Astrocyte (in vitro differentiated cells and primary cell): ENCODE measurements at regions not wholly inside any gene's neighbourhood (a gene's known extent, or its start where the extent isn't known, plus 50 kb on each side); places are given as distances from the start of the nearest gene placed in this dataset.

Experiments used
- DNase-seq: peaks from one replicate; pipeline ENCODE4 v3.0.0-alpha.2; 2010; ENCODE audit warnings: low read depth
- FAIRE-seq: peaks from 2 replicates; lab custom pipeline; 2011; peaks lifted over from hg19 to GRCh38; lab: Jason Lieb, UNC
- H2AFZ ChIP-seq: 2 replicates; pipeline ENCODE4 v1.6.0; 2012; ENCODE audit warnings: low read depth, low read length, inconsistent platforms
- H3K27ac ChIP-seq: 2 replicates; pipeline ENCODE4 v1.5.1; 2011; ENCODE audit warnings: low read depth, low read length, inconsistent platforms
- H3K27me3 ChIP-seq: 2 replicates; pipeline ENCODE4 v1.6.0; 2011; ENCODE audit warnings: low read length, inconsistent platforms; ENCODE audit not compliant: insufficient read depth
- H3K36me3 ChIP-seq: 2 replicates; pipeline ENCODE4 v1.5.1; 2011; ENCODE audit warnings: low read length, inconsistent platforms; ENCODE audit not compliant: insufficient read depth
- H3K4me1 ChIP-seq: 2 replicates; pipeline ENCODE4 v1.5.1; 2011; ENCODE audit warnings: low read length, inconsistent platforms; ENCODE audit not compliant: insufficient read depth
- H3K4me2 ChIP-seq: 2 replicates; pipeline ENCODE4 v1.6.0; 2012; ENCODE audit warnings: low read length, inconsistent platforms
- H3K4me3 ChIP-seq: 2 replicates; pipeline ENCODE4 v1.5.1; 2011; ENCODE audit warnings: low read depth, mild to moderate bottlenecking, low read length, inconsistent platforms; ENCODE audit not compliant: insufficient read depth
- H3K79me2 ChIP-seq: 2 replicates; pipeline ENCODE4 v1.6.0; 2012; ENCODE audit warnings: mild to moderate bottlenecking, low read length, inconsistent platforms; ENCODE audit not compliant: insufficient read depth
- H3K9ac ChIP-seq: 2 replicates; pipeline ENCODE4 v1.6.0; 2012; ENCODE audit warnings: mild to moderate bottlenecking, low read length, inconsistent platforms
- H3K9me3 ChIP-seq: 2 replicates; pipeline ENCODE4 v1.5.1; 2012; ENCODE audit warnings: low read depth, mild to moderate bottlenecking, low read length, inconsistent platforms; ENCODE audit not compliant: insufficient read depth
- H4K20me1 ChIP-seq: 2 replicates; pipeline ENCODE4 v1.6.0; 2012; ENCODE audit warnings: low read length, inconsistent platforms; ENCODE audit not compliant: insufficient read depth
- H3K27ac Mint-ChIP-seq: one replicate; pipeline ENCODE4 v1.8.0; 2021; ENCODE audit warnings: mild to moderate bottlenecking, mixed read lengths; ENCODE audit not compliant: unreplicated experiment
- H3K27me3 Mint-ChIP-seq: one replicate; pipeline ENCODE4 v1.8.0; 2021; ENCODE audit warnings: low read depth, mixed read lengths; ENCODE audit not compliant: unreplicated experiment
- H3K36me3 Mint-ChIP-seq: one replicate; pipeline ENCODE4 v1.8.0; 2021; ENCODE audit warnings: low read depth, mixed read lengths; ENCODE audit not compliant: unreplicated experiment
- H3K4me1 Mint-ChIP-seq: one replicate; pipeline ENCODE4 v1.8.0; 2021; ENCODE audit warnings: low read depth, mixed read lengths; ENCODE audit not compliant: unreplicated experiment
- H3K4me3 Mint-ChIP-seq: one replicate; pipeline ENCODE4 v1.8.0; 2021; ENCODE audit warnings: mild to moderate bottlenecking, moderate library complexity, mixed read lengths; ENCODE audit not compliant: unreplicated experiment
- H3K9me3 Mint-ChIP-seq: one replicate; pipeline ENCODE4 v1.8.0; 2021; ENCODE audit warnings: mild to moderate bottlenecking, mixed read lengths; ENCODE audit not compliant: unreplicated experiment
- EZH2 ChIP-seq: IDR thresholded peaks from 2 replicates; pipeline ENCODE4 v1.6.1; 2012; ENCODE audit warnings: mild to moderate bottlenecking, low read length, inconsistent platforms; ENCODE audit not compliant: insufficient read depth
- TF ChIP-seq, protein P1 (sequence below): IDR thresholded peaks from 2 replicates; pipeline ENCODE4 v1.5.1; 2011; ENCODE audit warnings: low read depth, mild to moderate bottlenecking, inconsistent platforms, low read length, moderate library complexity; ENCODE audit not compliant: insufficient read depth

DNA sequence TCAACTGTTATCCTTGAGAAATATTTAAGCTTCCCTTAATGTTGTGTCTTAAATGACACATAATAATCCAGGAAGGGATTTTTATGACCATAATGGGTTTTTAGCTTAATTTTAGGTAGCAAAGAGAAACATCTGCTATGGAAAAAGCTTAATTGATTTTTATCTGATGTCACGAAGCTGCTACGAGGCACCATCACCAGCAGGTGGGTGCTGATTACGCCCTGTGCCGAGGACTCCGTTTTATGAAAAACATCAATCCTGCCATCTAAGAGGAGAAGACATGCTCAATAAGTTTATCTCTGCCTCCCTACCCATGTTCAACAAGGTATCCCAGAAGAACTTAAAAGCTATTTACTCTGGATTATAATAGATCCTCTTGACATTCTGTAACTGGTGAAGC is 280.6 kb upstream of the ZFP42 start:
- Mint-ChIP-seq H3K4me3 (no peak overlapping the region), H3K4me1 (no peaks in the 10 kb centered on the region)

DNA sequence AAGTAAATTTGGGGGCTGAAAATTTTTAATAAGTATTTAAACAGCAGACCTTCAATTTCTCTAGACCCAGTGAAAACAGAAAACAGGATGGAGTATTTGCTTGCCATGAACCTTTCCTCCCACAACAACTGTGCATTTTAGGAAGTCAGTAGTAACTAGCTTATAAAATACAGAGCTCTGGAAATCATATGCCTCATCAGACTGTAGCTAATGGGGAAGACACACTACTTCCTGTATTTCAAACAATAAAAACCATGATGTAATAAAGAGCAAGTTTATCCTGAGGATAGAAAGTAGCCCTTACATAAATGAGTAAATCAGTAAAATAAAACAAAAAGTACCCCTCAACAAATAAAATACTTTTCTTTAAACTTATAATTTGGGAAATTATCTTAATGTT is 280.1 kb upstream of the ZFP42 start:
- H3K9me3 Mint-ChIP-seq, result no peaks in the 10 kb centered on the region
- no peaks in the 10 kb centered on the region for H3K4me1 Mint-ChIP-seq
- H3K27ac Mint-ChIP-seq, result no peak overlapping the region

More for the DNA sequence above, 280.6 kb upstream of the ZFP42 start:
- no peaks in the 10 kb centered on the region for H3K36me3 Mint-ChIP-seq
- no peaks in the 10 kb centered on the region for H3K79me2 ChIP-seq
- no peaks in the 10 kb centered on the region for H3K27me3 Mint-ChIP-seq
- no peak overlapping the region for H3K27ac ChIP-seq
- H3K9me3 Mint-ChIP-seq, result no peaks in the 10 kb centered on the region
- H3K36me3 ChIP-seq, result no peaks in the 10 kb centered on the region
- H2AFZ ChIP-seq, result no peak overlapping the region
- no peak for TF ChIP-seq EZH2
- TF ChIP-seq, protein P1, sequence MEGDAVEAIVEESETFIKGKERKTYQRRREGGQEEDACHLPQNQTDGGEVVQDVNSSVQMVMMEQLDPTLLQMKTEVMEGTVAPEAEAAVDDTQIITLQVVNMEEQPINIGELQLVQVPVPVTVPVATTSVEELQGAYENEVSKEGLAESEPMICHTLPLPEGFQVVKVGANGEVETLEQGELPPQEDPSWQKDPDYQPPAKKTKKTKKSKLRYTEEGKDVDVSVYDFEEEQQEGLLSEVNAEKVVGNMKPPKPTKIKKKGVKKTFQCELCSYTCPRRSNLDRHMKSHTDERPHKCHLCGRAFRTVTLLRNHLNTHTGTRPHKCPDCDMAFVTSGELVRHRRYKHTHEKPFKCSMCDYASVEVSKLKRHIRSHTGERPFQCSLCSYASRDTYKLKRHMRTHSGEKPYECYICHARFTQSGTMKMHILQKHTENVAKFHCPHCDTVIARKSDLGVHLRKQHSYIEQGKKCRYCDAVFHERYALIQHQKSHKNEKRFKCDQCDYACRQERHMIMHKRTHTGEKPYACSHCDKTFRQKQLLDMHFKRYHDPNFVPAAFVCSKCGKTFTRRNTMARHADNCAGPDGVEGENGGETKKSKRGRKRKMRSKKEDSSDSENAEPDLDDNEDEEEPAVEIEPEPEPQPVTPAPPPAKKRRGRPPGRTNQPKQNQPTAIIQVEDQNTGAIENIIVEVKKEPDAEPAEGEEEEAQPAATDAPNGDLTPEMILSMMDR, result no peak
- H4K20me1 ChIP-seq, result no peaks in the 10 kb centered on the region
- H3K4me3 ChIP-seq, result no peak overlapping the region
- no peaks in the 10 kb centered on the region for H3K27me3 ChIP-seq
- H3K4me1 ChIP-seq, result no peaks in the 10 kb centered on the region
- DNase-seq (no peak), FAIRE-seq (no peak)
- H3K4me2 ChIP-seq, result no peak overlapping the region
- H3K9ac ChIP-seq, result no peak overlapping the region
- no peak overlapping the region for H3K27ac Mint-ChIP-seq
- no peaks in the 10 kb centered on the region for H3K9me3 ChIP-seq

GRCh38 chr4:187724456-187724855 is 271.1 kb upstream of the ZFP42 start:
- DNase-seq (no peak), FAIRE-seq (no peak)
- Mint-ChIP-seq H3K4me3 (no peak overlapping the region), H3K27ac (no peak overlapping the region), H3K27me3 (peaks cover 2% of the 10 kb centered on the region), H3K4me1 (no peaks in the 10 kb centered on the region), H3K36me3 (no peaks in the 10 kb centered on the region), H3K9me3 (peaks cover 2% of the 10 kb centered on the region)
- Histone ChIP-seq H3K27me3 (no peaks in the 10 kb centered on the region), H3K36me3 (no peaks in the 10 kb centered on the region), H4K20me1 (no peaks in the 10 kb centered on the region), H3K9ac (no peak overlapping the region), H3K79me2 (no peaks in the 10 kb centered on the region), H3K4me3 (no peak overlapping the region), H3K4me1 (no peaks in the 10 kb centered on the region), H3K4me2 (no peak overlapping the region), H3K9me3 (no peaks in the 10 kb centered on the region), H2AFZ (no peak overlapping the region), H3K27ac (no peak overlapping the region)
- no peak for TF ChIP-seq EZH2
- TF ChIP-seq, protein P1, result no peak

More for the DNA sequence above, 280.1 kb upstream of the ZFP42 start:
- FAIRE-seq (no peak), DNase-seq (no peak)
- Mint-ChIP-seq H3K4me3 (no peak overlapping the region), H3K27me3 (no peaks in the 10 kb centered on the region), H3K36me3 (no peaks in the 10 kb centered on the region)
- H3K27me3 ChIP-seq, result no peaks in the 10 kb centered on the region
- no peaks in the 10 kb centered on the region for H3K9me3 ChIP-seq
- H3K9ac ChIP-seq, result no peak overlapping the region
- no peak overlapping the region for H3K4me3 ChIP-seq
- H3K27ac ChIP-seq, result no peak overlapping the region
- TF ChIP-seq, protein P1, result no peak
- no peak for TF ChIP-seq EZH2
- H3K36me3 ChIP-seq, result no peaks in the 10 kb centered on the region
- no peak overlapping the region for H2AFZ ChIP-seq
- H3K79me2 ChIP-seq, result no peaks in the 10 kb centered on the region
- no peaks in the 10 kb centered on the region for H4K20me1 ChIP-seq
- H3K4me2 ChIP-seq, result no peak overlapping the region
- no peaks in the 10 kb centered on the region for H3K4me1 ChIP-seq
